KMS-11 (cell line): ENCODE measurements at regions not wholly inside any gene's neighbourhood (a gene's known extent, or its start where the extent isn't known, plus 50 kb on each side); places are given as distances from the start of the nearest gene placed in this dataset.

Experiments
- H2AFZ ChIP-seq: fragments of 200-600 bp; sonication (generic); 2 replicates; pipeline ENCODE4 v1.6.1; 2016; ENCODE audit warnings: antibody characterized with exemption, mixed run types, low read depth
- H3K27ac ChIP-seq: fragments of 200-600 bp; sonication (generic); 2 replicates; pipeline ENCODE4 v1.6.1; 2016; ENCODE audit warnings: mild to moderate bottlenecking, mixed run types
- H3K27me3 ChIP-seq: fragments of 200-600 bp; sonication (generic); 2 replicates; pipeline ENCODE4 v1.6.1; 2017; ENCODE audit warnings: mild to moderate bottlenecking, low read depth, mixed run types, moderate library complexity; ENCODE audit not compliant: insufficient read depth
- H3K36me3 ChIP-seq: fragments of 200-600 bp; sonication (generic); 2 replicates; pipeline ENCODE4 v1.6.1; 2017; ENCODE audit warnings: mild to moderate bottlenecking, mixed run types; ENCODE audit not compliant: insufficient read depth
- H3K4me1 ChIP-seq: fragments of 200-600 bp; sonication (generic); 2 replicates; pipeline ENCODE4 v1.6.1; 2016; ENCODE audit warnings: mild to moderate bottlenecking, low read depth, mixed run types; ENCODE audit not compliant: poor library complexity, severe bottlenecking
- H3K4me2 ChIP-seq: fragments of 200-600 bp; sonication (generic); 2 replicates; pipeline ENCODE4 v1.7.0; 2016; ENCODE audit warnings: mild to moderate bottlenecking, mixed run types
- H3K4me3 ChIP-seq: fragments of 200-600 bp; sonication (generic); IDR thresholded peaks from 2 replicates; pipeline ENCODE4 v1.6.1; 2017; ENCODE audit warnings: low read depth, low read length, mixed read lengths; ENCODE audit not compliant: insufficient read depth
- H3K79me2 ChIP-seq: fragments of 200-600 bp; sonication (generic); 2 replicates; pipeline ENCODE4 v1.6.1; 2016; ENCODE audit warnings: low read depth, mixed run types; ENCODE audit not compliant: insufficient read depth
- H3K9ac ChIP-seq: fragments of 200-600 bp; sonication (generic); 2 replicates; pipeline ENCODE4 v1.6.1; 2016; ENCODE audit warnings: mild to moderate bottlenecking, mixed run types
- H4K20me1 ChIP-seq: fragments of 200-600 bp; sonication (generic); 2 replicates; pipeline ENCODE4 v1.6.1; 2016; ENCODE audit warnings: mild to moderate bottlenecking, mixed run types; ENCODE audit not compliant: insufficient read depth
- TF ChIP-seq, protein P1 (sequence below): fragments of 200-600 bp; sonication (generic); conservative IDR thresholded peaks from 2 replicates; pipeline ENCODE4 v1.6.1; 2017; ENCODE audit warnings: low read depth, mild to moderate bottlenecking, antibody characterized with exemption, low read length, moderate library complexity, mixed read lengths

DNA sequence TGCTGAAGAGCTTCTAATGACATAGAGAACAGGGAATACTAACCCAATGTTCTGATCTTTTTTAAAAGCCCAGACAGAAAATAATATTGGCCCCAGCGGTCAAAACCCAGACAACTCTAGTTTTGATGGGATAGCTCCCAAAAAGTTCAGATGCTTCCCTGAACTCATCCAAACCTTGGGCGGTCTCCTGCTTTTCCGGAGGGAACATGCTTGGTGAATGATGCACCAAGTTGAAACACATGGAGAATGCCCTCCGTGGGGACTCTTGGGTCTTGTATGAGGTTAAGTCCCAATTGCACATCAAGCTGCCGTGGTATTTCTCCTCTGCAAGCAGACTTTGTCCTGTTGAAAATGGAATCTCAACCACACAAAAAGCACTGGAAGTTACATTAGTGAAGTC lies 120.7 kb upstream of the CTAGE1 start:
- Histone ChIP-seq H2AFZ (no peak overlapping the region), H3K27me3 (no peaks in the 10 kb centered on the region), H3K4me1 (no peaks in the 10 kb centered on the region), H3K27ac (no peak overlapping the region), H3K79me2 (no peaks in the 10 kb centered on the region), H3K4me3 (no peak overlapping the region), H3K36me3 (no peaks in the 10 kb centered on the region), H4K20me1 (no peaks in the 10 kb centered on the region), H3K9ac (no peak overlapping the region), H3K4me2 (no peak overlapping the region)
- TF ChIP-seq, protein P1, sequence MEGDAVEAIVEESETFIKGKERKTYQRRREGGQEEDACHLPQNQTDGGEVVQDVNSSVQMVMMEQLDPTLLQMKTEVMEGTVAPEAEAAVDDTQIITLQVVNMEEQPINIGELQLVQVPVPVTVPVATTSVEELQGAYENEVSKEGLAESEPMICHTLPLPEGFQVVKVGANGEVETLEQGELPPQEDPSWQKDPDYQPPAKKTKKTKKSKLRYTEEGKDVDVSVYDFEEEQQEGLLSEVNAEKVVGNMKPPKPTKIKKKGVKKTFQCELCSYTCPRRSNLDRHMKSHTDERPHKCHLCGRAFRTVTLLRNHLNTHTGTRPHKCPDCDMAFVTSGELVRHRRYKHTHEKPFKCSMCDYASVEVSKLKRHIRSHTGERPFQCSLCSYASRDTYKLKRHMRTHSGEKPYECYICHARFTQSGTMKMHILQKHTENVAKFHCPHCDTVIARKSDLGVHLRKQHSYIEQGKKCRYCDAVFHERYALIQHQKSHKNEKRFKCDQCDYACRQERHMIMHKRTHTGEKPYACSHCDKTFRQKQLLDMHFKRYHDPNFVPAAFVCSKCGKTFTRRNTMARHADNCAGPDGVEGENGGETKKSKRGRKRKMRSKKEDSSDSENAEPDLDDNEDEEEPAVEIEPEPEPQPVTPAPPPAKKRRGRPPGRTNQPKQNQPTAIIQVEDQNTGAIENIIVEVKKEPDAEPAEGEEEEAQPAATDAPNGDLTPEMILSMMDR: no peak

DNA sequence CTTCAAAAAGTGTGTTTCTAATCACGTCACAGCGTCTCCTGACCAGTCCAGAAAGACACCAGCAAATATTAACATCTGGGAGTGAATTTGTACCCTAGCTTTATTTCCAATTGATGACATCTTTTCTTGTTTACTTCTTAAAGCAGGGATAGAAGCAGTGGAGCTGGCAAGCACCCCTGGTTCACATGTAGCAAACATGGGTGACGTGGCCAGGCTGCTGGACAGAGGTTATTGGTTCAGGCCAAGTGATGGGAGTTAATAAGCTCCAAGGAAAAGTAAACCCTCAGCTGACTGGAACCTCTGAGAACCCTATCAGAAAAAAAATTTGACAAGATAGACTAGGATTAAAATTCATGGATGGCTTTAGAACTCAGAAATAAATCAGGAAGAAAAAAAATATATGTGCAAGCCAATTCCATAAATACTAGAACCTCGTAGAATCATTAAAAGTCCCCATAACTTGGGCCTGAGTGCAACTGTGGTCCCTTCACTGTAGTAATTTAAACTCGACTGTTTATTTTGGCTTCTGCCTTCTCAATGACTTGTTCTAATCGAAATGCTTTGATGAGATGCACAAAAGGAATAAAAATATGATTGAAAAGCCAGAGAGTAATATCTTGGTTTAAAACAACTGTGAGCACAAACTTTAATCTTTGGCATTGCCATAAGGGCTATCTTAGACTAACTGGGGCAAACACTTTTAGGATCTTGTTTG lies 121.5 kb upstream of the CTAGE1 start:
- no peak overlapping the region for H3K4me3 ChIP-seq
- H3K9ac ChIP-seq: no peak overlapping the region
- H3K4me2 ChIP-seq: no peak overlapping the region

DNA sequence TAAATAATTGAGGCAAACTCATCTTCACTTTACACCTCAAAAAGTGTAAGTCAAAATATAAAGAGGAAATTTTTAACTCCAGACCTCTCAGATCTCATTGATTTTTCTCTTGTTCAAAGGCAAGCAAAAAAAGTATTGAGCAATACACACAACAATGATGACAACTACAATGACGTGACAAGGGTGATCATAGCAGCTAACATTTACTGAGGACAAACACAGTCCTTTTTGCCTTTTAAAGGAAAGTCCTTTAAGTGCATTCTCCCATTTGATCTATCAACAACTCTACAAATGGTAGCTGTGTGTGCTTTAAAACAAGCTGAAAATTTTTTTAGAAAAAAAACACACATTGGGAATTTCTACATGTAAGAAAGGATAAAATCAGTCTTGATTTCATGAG lies 123.5 kb upstream of the CTAGE1 start:
- H3K4me3 ChIP-seq: no peak overlapping the region
- no peaks in the 10 kb centered on the region for H3K79me2 ChIP-seq
- no peaks in the 10 kb centered on the region for H3K4me1 ChIP-seq
- no peaks in the 10 kb centered on the region for H3K36me3 ChIP-seq
- no peaks in the 10 kb centered on the region for H4K20me1 ChIP-seq
- no peak overlapping the region for H3K9ac ChIP-seq
- H3K4me2 ChIP-seq: no peak overlapping the region
- TF ChIP-seq, protein P1: no peak
- no peaks in the 10 kb centered on the region for H3K27me3 ChIP-seq
- no peak overlapping the region for H2AFZ ChIP-seq
- no peak overlapping the region for H3K27ac ChIP-seq

More for the DNA sequence above, 121.5 kb upstream of the CTAGE1 start:
- Histone ChIP-seq H3K79me2 (no peaks in the 10 kb centered on the region), H3K27ac (no peak overlapping the region), H2AFZ (no peak overlapping the region), H3K36me3 (no peaks in the 10 kb centered on the region), H3K27me3 (no peaks in the 10 kb centered on the region), H3K4me1 (no peaks in the 10 kb centered on the region), H4K20me1 (no peaks in the 10 kb centered on the region)
- TF ChIP-seq, protein P1: no peak

DNA sequence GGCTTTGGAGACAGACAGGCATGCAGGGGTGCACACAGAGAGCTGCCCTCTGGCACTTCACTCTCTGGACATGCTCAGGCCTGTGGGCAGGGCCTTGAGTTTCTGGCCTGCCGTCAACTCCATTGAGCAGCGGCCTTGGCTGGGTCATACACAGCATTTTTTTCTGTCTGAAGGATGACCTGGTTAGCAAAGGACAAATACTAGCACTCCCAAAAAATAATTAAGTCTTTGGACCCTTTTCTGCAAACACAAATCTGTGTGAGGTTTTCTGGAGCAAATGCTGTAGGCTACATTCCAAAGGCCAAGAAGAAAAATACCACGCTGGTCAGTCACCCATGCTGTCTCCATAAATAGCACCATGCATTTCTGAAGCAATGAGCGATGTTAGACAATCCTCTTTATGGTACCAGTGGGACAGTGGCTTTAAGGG lies 124.7 kb upstream of the CTAGE1 start:
- Histone ChIP-seq H3K79me2 (no peaks in the 10 kb centered on the region), H3K4me1 (no peaks in the 10 kb centered on the region), H3K36me3 (no peaks in the 10 kb centered on the region), H3K27ac (no peak overlapping the region), H3K4me3 (no peak overlapping the region), H4K20me1 (no peaks in the 10 kb centered on the region), H2AFZ (no peak overlapping the region), H3K9ac (no peak overlapping the region), H3K27me3 (no peaks in the 10 kb centered on the region), H3K4me2 (no peak overlapping the region)
- TF ChIP-seq, protein P1: no peak
